Testis (tissue), 2 donors: ENCODE measurements at regions not wholly inside any gene's neighbourhood (a gene's known extent, or its start where the extent isn't known, plus 50 kb on each side); places are given as distances from the start of the nearest gene placed in this dataset.

ENCODE experiments used
- POLR2A ChIP-seq: fragments of 450-650 bp; IDR thresholded peaks from one replicate; pipeline ENCODE4 v1.6.1; 2017; ENCODE audit warnings: antibody characterized with exemption, mild to moderate bottlenecking, moderate library complexity
- TF ChIP-seq, protein P1 (sequence below), 3 experiments: fragments of 450-650 bp in 2 of 3; fragments of 200-600 bp in 1 of 3; sonication (generic) in 1 of 3; IDR thresholded peaks; one replicate each; pipeline ENCODE4 v1.5.1; 2016 to 2019; ENCODE audit warnings: antibody characterized with exemption in 3 of 3, mild to moderate bottlenecking in 2 of 3, moderate library complexity in 1 of 3

- TF ChIP-seq, protein P1, sequence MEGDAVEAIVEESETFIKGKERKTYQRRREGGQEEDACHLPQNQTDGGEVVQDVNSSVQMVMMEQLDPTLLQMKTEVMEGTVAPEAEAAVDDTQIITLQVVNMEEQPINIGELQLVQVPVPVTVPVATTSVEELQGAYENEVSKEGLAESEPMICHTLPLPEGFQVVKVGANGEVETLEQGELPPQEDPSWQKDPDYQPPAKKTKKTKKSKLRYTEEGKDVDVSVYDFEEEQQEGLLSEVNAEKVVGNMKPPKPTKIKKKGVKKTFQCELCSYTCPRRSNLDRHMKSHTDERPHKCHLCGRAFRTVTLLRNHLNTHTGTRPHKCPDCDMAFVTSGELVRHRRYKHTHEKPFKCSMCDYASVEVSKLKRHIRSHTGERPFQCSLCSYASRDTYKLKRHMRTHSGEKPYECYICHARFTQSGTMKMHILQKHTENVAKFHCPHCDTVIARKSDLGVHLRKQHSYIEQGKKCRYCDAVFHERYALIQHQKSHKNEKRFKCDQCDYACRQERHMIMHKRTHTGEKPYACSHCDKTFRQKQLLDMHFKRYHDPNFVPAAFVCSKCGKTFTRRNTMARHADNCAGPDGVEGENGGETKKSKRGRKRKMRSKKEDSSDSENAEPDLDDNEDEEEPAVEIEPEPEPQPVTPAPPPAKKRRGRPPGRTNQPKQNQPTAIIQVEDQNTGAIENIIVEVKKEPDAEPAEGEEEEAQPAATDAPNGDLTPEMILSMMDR (IDR thresholded peaks at IDR 0.05): no peak
- no peak for TF ChIP-seq POLR2A
Measured at GRCh38 chr4:120525106-120525505, 397.4 kb downstream of the PRDM5 start.
